ENCODE measurements at regions not wholly inside any gene's neighbourhood (a gene's known extent, or its start where the extent isn't known, plus 50 kb on each side); places are given as distances from the start of the nearest gene placed in this dataset.

DNA sequence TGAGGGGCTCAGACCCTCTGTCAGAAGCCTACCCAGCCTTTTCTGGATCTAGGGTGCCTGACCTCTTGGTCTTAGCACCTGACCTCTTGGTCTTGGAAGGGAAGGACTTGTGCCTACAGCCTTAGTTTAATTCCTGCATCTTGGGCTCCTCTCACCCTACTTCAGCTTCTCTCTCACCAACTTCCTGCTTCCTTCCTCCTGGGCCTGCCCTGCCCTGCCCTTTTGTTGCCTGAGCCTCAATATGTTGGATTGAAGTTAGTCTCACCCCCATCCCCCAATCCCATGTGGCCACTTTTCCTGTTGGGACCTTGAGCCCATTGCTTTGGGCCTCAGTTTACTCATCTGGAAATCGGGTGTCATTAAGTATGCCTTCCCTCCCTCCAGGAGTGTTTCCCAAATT lies 206.2 kb upstream of the SKOR2 start:
- no peak for DNase-seq

DNA sequence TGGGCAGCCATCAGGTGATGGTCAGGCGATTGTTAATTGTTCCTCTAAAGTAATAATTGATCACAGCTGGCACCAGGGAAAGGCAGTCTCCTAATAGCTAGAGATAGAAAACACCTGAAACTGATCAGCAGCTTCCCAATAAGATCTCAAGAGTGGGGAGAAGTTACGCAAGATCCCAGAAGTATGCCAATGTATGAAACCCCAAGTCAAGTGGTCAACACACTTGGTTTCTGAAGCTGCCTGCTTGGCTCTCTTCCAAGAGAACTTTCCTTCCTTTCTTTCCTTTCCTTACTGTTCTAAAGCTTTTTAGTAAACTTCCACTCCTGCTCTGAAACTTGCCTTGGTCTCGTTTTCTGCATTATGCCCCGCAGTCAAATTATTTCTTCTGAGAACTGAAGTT lies 201.6 kb upstream of the SKOR2 start:
- no peak for DNase-seq

DNA sequence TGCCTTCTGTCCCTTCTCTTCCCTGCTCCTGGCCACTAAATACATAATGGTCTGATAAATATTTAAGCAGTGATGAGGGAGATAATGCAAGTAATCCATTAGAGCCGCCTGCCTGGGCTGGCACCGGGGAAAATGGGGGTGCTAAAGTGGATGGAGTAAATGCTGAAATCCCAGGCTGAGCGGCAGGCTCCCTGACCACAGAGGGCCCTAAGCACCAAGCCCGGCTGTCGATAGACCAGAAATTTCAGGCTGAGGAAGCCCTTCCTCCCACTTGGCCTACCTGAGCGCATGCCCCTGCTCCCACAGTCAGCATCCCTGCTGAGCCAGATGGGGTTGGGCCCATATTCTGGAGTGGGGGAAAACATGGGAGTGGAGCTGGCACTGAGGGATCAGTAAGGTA lies 197.5 kb upstream of the SKOR2 start:
- no peak for DNase-seq

DNA sequence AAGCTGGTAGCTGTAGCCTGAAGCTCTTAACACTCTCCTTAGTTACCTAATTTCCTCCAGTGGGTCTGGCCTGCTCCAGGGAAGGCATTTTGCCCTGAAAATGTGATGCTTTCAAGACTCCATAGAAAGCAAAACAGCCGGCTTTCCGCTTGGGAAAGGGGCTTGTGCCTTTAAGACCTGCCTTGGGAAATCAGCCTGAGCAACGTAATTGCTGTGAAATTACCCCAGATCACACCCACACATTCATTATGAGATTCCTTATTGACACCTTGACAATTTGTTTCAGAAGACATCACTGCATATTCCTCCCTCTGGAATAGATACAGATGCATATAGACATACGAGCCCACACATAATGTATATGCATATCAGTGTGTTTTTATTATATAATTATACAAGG lies 190.5 kb upstream of the SKOR2 start:
- DNase-seq = no peak

DNA sequence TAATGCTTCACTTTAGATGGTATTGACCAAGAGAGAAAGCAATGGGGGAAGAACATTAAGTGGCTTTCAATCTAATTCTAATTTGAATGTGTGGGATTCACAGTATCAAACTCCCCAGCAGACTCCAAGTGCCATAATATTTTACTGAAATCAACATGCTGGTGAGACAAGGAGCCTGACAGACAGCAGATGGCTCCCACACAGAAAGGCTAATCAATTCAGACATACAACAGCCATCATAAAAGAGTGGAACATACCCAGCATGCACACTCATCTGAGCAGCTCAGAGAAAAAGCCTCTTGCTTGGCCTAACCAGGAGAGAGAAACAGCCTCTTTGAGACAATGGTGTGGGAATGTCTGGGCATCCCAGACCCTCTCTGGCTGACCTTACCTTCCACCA lies 186.5 kb upstream of the SKOR2 start:
- no peak for DNase-seq

DNA sequence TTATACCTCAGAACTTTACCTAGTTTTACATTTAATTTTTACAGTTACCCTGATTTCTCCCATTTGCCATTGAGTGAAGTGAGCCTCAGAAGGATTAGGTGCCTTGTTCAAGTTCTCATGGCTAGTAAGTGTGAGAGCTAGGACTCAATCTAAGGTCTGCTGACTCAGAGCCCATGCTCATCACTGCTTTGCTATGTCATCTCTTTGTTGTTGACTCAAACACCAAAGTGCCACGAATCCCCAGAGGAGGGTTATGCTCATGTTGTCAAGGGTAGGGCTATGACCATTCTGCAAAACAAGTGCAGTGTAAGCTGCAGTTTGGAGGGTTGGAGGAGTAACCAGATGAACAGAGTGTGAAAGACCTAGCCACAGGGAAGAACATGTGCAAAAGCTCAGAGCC lies 185.4 kb upstream of the SKOR2 start:
- DNase-seq = no peak

DNA sequence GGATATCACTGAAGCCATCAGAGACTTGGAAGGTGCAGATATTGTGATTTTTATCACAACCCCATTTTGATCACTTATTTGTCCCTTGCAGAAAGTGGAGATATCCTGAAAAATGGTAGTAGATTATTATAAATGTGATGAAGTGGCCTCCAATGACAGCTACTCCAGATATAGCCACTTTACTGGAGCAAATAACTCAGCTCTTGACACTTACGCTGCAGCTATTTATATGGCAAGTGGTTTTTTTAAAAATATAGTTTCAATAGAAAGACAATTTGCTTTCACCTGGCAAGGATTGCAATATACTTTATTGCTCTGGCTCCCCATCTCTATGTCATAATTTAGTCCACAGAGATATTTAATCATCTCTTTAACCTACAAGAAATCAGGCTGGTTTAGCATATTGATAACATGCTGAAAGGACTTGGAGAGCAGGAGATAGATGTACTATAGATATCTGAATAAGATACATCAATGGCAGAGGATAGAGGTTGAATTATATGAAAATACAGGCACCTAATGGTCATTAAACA lies 182.8 kb upstream of the SKOR2 start:
- DNase-seq = no peak

DNA sequence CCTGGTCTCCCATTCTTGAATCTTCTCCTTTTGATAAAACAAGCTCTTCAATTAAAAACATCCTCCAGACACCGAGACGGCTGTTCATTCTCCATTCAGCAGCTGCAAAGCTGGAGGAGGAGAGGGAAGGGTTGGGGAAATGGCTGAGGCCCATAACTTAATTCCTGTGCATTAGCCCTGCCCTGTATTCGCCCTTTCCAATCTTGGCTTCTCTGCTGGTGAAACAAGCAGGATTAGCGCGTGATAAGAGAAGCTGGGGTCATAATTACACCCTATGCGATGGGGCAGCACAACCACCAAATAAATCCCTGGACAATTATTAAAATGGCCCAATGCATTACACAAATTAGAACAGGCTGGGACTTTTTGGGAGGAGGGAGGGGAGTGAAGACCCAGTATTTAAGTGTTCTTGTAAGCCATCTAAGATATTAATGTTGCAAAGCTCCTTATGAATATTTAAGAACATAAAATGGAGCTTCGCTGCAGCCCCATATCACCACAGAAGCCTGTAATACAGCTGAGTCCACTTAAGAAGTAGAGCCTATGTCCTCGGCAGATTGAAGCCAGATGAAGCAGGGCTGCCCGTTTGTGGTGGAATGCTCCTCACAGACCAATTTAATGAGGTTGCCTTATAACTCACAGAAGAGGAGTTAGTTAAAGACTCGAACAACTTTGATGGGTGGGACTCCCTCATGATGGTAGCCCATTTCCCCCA lies 176.6 kb upstream of the SKOR2 start:
- no peak for DNase-seq

DNA sequence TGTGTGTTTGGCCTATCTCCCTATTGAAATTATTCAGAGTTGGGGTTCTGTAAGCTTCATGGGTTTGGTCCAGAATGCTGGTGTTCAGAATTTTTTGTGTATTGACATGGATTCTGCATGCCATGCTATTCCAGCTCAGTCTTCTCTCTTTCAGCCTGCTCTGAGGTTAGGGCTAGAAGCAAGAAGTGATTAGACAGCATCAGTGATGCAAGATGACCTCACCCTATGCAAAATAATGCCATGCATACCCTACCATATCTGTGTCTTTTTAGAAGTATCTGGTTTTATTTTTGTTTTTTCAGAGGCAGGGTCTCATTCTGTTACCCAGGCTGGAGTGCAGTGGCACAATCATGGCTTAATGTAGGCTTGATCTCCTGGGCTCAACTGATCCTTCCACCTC lies 175.6 kb upstream of the SKOR2 start:
- DNase-seq = no peak

DNA sequence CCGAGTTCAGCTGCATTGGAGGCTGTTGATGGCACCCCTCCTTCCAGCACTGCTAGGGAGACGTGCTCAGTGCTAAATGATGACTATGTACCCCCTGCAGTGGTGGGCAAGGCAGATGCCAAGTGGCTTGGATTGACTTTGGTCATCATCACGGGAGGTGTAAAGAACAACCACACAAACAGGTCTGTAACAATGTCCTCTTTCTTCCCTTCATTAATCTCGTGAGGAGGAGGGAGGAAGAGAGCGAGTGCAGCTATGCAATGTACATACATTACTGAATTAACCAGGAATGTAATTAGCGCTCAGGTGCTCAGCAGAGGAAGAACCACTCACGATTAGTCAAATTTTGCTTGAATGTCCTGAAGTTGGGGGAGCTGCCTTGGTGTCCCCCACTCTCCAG lies 173.9 kb upstream of the SKOR2 start:
- DNase-seq = no peak

DNA sequence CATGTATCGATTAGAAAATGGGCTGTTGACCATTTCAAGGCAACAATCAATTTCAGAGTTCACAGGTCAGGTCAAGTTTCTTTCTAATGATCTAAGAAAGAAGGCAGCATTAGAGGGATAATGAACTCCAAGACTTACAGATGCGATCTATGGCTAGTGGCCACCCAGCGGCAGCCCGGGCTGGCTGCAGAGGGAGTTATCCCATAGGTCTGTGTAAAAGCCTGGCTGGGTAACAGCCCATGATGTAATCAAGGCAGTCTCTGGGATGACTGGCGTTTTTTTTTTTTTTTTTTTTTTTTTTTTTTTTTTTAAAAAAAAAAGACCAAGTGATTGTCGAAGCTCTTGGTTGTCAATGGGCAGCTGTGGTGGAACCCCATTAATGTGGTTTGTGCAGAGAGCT lies 171.1 kb upstream of the SKOR2 start:
- no peak for DNase-seq

DNA sequence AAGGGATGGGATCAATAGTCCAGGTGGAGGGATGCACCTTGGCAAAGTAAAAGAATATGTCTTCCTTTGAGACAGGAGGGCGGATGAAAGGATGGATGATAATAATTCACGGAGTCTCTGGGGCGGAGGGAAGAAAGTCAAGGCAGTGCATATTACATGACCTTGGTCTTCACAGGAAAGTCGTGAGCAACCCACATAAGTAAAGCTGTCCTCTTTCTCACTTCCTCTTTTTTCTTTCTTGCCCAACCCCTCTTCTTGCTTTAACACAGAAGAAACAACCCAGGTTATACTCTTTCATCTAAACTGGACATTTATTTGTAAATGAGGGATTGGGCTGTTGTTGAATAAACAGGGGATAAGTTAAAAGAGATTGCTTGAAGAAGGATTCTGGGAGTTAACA lies 168.7 kb upstream of the SKOR2 start:
- DNase-seq = no peak

DNA sequence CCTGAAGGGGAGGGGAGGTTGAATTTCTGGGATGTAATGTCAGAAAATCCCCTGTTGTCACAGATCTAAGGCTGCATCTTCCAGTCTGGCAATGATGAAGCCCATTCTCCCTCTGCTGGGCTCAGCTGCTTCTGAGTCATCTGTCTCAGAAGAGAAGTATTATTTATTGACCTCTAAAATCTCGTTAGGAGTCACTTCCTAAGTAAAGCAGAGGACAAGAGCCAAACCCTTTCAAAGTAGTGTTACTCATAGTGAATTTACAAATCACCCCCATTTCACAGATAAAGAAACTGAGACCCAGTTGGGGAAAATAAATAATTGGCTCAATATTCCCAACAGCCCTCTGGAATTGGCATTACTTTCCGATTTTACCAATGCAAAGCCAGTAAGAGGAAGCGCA lies 167.3 kb upstream of the SKOR2 start:
- no peak for DNase-seq

DNA sequence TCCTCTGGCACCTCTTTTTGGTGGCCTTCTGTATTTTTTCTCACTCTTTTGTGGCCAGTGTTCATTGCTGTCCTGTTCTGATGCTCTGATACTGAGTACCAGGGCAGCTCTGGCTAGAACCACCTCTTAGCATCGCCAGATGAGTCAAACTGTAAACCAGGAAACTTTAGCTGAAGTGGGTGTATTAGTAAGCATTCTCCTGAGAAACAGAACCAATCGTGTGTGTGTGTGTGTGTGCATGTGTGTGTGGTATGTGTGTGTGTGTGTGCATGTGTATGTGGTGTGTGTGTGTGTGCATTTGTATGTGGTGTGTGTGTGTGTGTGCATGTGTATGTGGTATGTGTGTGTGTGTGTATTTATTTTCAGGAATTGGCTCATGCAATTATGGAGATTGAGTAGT lies 166.3 kb upstream of the SKOR2 start:
- DNase-seq = no peak

DNA sequence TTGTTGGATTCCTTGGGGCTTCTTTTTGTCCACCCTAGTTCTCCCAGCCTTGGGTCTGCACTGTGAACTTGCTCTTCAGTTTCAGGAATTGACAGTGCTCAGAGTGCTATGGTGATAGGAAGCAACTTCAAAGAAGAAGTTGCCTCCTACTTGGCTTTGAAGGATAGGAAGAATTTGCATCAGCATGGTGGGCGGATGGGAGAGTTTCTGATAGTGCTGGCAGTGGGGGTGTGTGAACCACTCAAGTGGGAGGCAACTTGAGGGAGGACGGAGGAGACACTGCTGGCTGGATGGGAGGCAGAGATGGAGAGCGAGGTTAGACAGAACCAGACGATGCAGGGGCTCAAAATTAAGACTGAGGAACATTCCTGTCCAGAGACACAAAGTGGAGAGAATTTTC lies 164.4 kb upstream of the SKOR2 start:
- DNase-seq = no peak

DNA sequence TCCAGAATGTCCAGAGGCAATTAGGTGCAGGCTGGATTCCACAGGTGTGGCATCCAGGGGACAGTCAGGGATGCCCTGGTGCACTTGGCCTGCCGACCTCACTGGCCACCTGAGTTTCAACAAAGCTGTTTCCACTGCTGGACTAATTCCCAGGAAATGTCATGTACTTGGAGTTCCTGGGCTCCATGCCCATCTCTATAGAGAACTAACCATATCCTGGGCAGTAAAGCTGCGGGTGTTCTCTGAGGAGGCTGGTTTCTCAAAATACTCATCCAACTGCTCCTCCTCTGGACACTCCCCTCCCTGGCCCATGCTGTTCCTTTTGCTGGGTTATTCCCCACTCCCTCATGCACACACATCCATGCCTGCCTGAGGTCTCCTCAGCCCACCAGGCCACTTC lies 161.9 kb upstream of the SKOR2 start:
- peak; percentile 94 for DNase-seq

DNA sequence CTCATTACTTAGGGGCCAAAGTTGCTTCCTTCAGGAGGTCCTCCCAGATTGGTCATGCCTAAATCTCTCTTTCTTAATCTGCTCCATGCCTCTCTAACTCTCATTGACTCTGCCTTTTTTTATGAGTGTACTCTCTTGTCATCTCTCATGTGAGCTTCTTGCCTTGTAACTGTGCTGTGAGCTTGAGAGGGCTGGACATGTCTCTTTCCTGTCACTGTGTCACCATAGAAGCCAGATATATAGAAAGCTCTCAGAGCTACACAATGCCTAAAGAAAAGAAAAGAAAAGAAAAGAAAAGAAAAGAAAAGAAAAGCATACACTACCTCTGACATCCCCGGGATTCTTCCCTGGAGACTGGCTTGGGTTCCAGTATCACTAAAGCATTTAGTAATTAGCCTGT lies 161.5 kb upstream of the SKOR2 start:
- no peak for DNase-seq

DNA sequence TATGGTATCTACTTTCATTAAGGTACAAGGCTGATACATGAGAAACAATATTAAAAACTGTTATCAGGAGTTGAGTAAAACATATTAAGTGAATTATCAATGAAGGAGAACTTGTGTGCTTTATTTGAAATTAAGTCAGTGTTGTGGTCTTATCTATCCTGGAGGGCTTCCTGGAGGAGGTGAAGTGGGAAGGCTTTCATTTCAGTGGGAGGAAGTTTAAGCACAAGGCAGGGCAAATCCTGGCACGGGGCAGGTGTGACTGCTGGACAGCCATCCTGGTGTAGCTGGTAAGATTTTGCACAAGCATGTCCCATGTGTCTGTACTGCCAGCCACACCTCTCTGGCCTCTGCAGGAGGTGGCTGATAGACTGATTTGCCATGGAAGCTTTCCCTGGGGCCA lies 159.7 kb upstream of the SKOR2 start:
- DNase-seq = no peak

DNA sequence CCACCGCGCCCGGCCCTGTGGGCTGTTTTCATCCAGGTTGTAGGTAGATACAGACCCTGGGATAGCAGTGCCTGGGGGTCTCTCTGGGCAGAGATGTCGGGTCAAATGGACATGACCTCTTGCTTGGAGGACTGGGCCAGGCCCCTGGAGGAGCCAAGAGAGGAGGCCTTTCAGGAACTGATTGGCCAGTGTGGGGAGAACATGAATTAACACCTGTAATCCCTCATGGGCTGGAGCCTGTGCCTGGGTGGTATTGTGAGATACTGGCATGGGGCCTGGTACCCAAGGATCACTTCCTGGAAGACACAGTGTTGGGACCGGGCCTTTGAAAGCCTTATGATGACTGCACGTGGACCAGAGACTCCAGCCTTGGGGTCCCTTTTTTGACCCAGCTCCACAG lies 158.7 kb upstream of the SKOR2 start:
- no peak for DNase-seq

DNA sequence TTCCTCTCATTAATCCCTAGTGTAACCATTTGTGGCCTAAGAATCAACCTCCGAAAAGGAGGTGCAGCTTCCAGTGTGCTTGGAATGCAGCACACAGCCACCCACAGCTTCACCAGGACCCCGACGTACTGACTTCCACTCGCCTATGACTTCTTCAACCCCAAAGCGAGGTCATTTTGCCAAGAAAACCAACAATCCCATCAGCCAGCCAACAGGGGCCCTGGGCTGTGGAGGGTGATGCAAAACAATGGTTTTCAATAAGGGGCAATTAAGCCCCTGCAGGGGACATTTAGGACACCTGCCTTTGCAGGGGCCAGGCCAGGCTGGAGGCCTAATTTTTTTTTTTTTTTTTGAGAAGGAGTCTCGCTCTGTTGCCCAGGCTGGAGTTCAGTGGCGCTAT lies 158.1 kb upstream of the SKOR2 start:
- DNase-seq = no peak

DNA sequence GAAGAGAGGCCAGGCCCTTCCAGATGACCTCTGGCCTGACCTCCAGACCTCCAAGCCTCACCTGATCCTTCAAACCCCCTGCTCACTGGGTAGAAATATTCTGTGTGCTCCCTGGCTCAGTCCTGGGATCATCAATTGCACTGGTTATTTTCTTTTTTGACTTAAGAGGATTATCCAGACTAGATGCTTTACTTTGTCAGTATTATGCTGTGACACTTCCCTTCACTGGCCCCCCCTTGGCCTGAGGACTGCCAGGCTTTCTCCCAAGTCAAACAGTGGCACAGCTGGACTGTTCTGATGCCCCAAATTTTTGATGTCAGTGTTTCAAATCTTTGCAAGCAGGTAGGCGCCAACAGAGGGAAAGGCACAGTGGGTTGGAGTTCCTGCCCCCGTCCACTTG lies 156.3 kb upstream of the SKOR2 start:
- DNase-seq = no peak

DNA sequence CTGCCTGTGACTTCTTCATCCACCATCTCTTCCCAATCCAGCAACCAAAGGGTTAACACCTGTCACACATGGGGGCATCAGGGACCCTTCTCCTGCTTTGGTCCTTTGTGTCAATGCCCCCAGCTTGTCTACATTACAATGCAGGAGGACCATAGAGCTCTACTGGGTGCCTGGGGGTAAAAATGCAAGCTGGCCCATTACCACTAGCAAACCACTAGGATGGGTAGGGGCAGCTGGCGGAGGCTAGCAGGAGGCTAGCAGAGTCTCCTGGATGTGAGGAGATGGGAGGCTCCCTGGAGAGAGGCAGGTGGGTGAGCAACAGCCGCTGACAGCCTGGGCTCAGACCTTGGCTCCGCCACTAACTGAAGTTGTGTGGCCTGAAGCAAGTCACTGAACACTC lies 153.4 kb upstream of the SKOR2 start:
- DNase-seq = no peak

DNA sequence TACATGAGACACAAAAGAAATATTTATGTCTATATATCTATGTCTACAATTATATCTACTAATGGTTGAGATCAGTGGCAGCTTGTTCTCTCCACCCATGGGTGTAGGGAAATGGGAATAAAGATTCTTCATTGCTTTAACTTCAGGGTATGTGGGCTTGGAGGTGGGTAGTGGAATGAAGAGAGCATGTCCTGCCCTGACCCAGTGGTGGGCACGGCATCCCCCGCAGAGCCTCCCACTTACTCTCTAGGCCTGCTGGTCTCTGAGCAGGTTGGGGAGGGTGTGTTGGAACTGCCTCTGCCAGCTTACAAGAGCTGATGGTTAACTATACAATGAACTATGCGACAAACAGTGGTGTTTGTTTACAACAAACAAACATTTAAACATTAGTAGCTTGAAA lies 152.5 kb upstream of the SKOR2 start:
- no peak for DNase-seq

DNA sequence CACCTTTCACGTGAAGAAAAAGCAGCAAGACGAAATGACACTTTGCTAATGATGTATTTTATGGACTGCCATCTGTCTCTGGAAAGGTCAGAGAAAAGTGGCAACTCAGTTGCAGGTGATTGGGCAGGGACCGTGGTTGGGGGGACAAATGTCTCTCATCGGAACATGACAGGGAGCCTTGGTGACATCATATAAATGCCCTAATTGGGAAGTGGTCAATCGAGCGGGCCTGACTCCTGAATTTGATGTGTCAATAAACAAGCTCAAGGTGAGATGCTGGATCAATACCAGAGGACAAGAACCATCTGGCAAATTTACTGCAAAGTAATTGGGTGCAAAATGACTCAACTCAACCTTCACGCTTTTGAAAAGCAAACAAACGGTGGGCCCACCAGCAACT lies 151.9 kb upstream of the SKOR2 start:
- no peak for DNase-seq

DNA sequence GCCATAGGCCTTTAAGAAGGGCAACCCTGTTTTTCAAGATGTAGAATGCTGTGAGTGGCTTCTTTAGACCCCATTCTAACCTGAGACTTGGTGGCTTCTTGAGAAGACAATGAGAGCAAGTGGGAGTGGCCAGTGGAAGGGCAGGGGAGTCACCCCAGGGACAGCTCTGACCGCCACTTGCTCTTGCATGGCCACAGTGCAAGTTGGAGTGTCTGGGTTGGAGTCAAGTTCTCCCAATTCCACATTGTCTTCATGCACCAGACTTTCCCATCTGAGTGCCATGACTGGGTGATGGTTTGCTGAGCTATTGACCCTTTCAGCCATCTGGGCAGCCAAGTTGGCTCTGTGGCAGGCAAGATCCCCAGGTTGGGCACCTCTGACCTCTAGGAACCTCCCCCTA lies 148.0 kb upstream of the SKOR2 start:
- no peak for DNase-seq

Measured in COR-L47 (cell line).